ENCODE measurements at regions not wholly inside any gene's neighbourhood (a gene's known extent, or its start where the extent isn't known, plus 50 kb on each side); places are given as distances from the start of the nearest gene placed in this dataset.
"Not testable (repeated sequence)": the region's sequence is repeated elsewhere in the genome, so short reads cannot be mapped to it uniquely, and the experiment has no call there.

- Histone ChIP-seq H3K4me3 (ENCODE audit: insufficient read depth, low read length) (no peak overlapping the region), H3K4me1 (ENCODE audit: insufficient read depth, low read length) (no peaks in the 10 kb centered on the region), H3K79me2 (ENCODE audit: insufficient read depth, low read length) (no peaks in the 10 kb centered on the region), H3K27me3 (ENCODE audit: insufficient read depth, low read length) (peaks cover 5% of the 10 kb centered on the region), H3K9me3 (ENCODE audit: low read depth, low read length) (no peaks in the 10 kb centered on the region), H3K36me3 (ENCODE audit: insufficient read depth, low read length) (no peaks in the 10 kb centered on the region), H3K4me2 (ENCODE audit: insufficient read depth, low read length) (no peak overlapping the region), H3K27ac (ENCODE audit: low read depth, low read length) (no peak overlapping the region), H4K20me1 (ENCODE audit: insufficient read depth, low read length) (no peaks in the 10 kb centered on the region), H2AFZ (ENCODE audit: low read length) (no peak overlapping the region)
- TF ChIP-seq CTCF (IDR thresholded peaks at IDR 0.05; ENCODE audit: extremely low read depth, low read depth, low read length), result no peak
- peak; percentile 96 for DNase-seq (ENCODE audit: insufficient read length, low spot score, missing footprints)
Measured at GRCh38 chr2:11899264-11899818, 152.9 kb downstream of the LPIN1 start.

- not testable (repeated sequence) for H3K79me2 ChIP-seq (ENCODE audit: insufficient read depth, low read length); H3K4me3 ChIP-seq (ENCODE audit: insufficient read depth, low read length); H3K9me3 ChIP-seq (ENCODE audit: low read depth, low read length); H3K27me3 ChIP-seq (ENCODE audit: insufficient read depth, low read length); H3K4me1 ChIP-seq (ENCODE audit: insufficient read depth, low read length); H4K20me1 ChIP-seq (ENCODE audit: insufficient read depth, low read length); H3K4me2 ChIP-seq (ENCODE audit: insufficient read depth, low read length); DNase-seq (ENCODE audit: insufficient read length, low spot score, missing footprints); H3K27ac ChIP-seq (ENCODE audit: low read depth, low read length); H2AFZ ChIP-seq (ENCODE audit: low read length); H3K36me3 ChIP-seq (ENCODE audit: insufficient read depth, low read length)
Measured at GRCh38 chr2:11900891-11901290, 154.5 kb downstream of the LPIN1 start.

- H3K9me3 ChIP-seq (ENCODE audit: low read depth, low read length), result no peaks in the 10 kb centered on the region
- H4K20me1 ChIP-seq (ENCODE audit: insufficient read depth, low read length), result no peaks in the 10 kb centered on the region
- no peaks in the 10 kb centered on the region for H3K36me3 ChIP-seq (ENCODE audit: insufficient read depth, low read length)
- no peaks in the 10 kb centered on the region for H3K4me1 ChIP-seq (ENCODE audit: insufficient read depth, low read length)
- no peak overlapping the region for H3K27ac ChIP-seq (ENCODE audit: low read depth, low read length)
- H3K4me3 ChIP-seq (ENCODE audit: insufficient read depth, low read length), result no peak overlapping the region
- DNase-seq (ENCODE audit: insufficient read length, low spot score, missing footprints), result no peak
- no peak overlapping the region for H3K4me2 ChIP-seq (ENCODE audit: insufficient read depth, low read length)
- H3K27me3 ChIP-seq (ENCODE audit: insufficient read depth, low read length), result peaks cover 5% of the 10 kb centered on the region
- H3K79me2 ChIP-seq (ENCODE audit: insufficient read depth, low read length), result no peaks in the 10 kb centered on the region
- no peak overlapping the region for H2AFZ ChIP-seq (ENCODE audit: low read length)
- TF ChIP-seq CTCF (IDR thresholded peaks at IDR 0.05; ENCODE audit: extremely low read depth, low read depth, low read length), result no peak
Measured at GRCh38 chr2:11901351-11902069, 155.1 kb downstream of the LPIN1 start.

- Histone ChIP-seq H3K36me3 (ENCODE audit: insufficient read depth, low read length) (no peaks in the 10 kb centered on the region), H3K27me3 (ENCODE audit: insufficient read depth, low read length) (peaks cover 5% of the 10 kb centered on the region), H3K27ac (ENCODE audit: low read depth, low read length) (no peak overlapping the region), H3K4me2 (ENCODE audit: insufficient read depth, low read length) (no peak overlapping the region), H3K79me2 (ENCODE audit: insufficient read depth, low read length) (no peaks in the 10 kb centered on the region), H4K20me1 (ENCODE audit: insufficient read depth, low read length) (no peaks in the 10 kb centered on the region), H2AFZ (ENCODE audit: low read length) (no peak overlapping the region), H3K9me3 (ENCODE audit: low read depth, low read length) (no peaks in the 10 kb centered on the region), H3K4me1 (ENCODE audit: insufficient read depth, low read length) (no peaks in the 10 kb centered on the region), H3K4me3 (ENCODE audit: insufficient read depth, low read length) (no peak overlapping the region)
- DNase-seq (ENCODE audit: insufficient read length, low spot score, missing footprints), result no peak
- TF ChIP-seq CTCF (IDR thresholded peaks at IDR 0.05; ENCODE audit: extremely low read depth, low read depth, low read length), result no peak
Measured at GRCh38 chr2:11903085-11903606, 156.7 kb downstream of the LPIN1 start.
